ENCODE measurements at regions not wholly inside any gene's neighbourhood (a gene's known extent, or its start where the extent isn't known, plus 50 kb on each side); places are given as distances from the start of the nearest gene placed in this dataset.
"Not testable (repeated sequence)": the region's sequence is repeated elsewhere in the genome, so short reads cannot be mapped to it uniquely, and the experiment has no call there.

- TF ChIP-seq, protein P1, sequence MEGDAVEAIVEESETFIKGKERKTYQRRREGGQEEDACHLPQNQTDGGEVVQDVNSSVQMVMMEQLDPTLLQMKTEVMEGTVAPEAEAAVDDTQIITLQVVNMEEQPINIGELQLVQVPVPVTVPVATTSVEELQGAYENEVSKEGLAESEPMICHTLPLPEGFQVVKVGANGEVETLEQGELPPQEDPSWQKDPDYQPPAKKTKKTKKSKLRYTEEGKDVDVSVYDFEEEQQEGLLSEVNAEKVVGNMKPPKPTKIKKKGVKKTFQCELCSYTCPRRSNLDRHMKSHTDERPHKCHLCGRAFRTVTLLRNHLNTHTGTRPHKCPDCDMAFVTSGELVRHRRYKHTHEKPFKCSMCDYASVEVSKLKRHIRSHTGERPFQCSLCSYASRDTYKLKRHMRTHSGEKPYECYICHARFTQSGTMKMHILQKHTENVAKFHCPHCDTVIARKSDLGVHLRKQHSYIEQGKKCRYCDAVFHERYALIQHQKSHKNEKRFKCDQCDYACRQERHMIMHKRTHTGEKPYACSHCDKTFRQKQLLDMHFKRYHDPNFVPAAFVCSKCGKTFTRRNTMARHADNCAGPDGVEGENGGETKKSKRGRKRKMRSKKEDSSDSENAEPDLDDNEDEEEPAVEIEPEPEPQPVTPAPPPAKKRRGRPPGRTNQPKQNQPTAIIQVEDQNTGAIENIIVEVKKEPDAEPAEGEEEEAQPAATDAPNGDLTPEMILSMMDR (IDR thresholded peaks at IDR 0.05): not testable (repeated sequence)
- not testable (repeated sequence) for TF ChIP-seq POLR2A (IDR thresholded peaks at IDR 0.05)
These were observed 75.4 kb downstream of the DEFB131A start for GRCh38 chr4:9519631-9520030.

All from testis (tissue), 2 donors.